Astrocyte (in vitro differentiated cells and primary cell): ENCODE measurements at regions not wholly inside any gene's neighbourhood (a gene's known extent, or its start where the extent isn't known, plus 50 kb on each side); places are given as distances from the start of the nearest gene placed in this dataset.
"Not testable (repeated sequence)": the region's sequence is repeated elsewhere in the genome, so short reads cannot be mapped to it uniquely, and the experiment has no call there.

Source experiments
- DNase-seq: peaks from one replicate; pipeline ENCODE4 v3.0.0-alpha.2; 2010; ENCODE audit warnings: low read depth
- FAIRE-seq: peaks from 2 replicates; lab custom pipeline; 2011; peaks lifted over from hg19 to GRCh38; lab: Jason Lieb, UNC
- H2AFZ ChIP-seq: 2 replicates; pipeline ENCODE4 v1.6.0; 2012; ENCODE audit warnings: low read depth, low read length, inconsistent platforms
- H3K27ac ChIP-seq: 2 replicates; pipeline ENCODE4 v1.5.1; 2011; ENCODE audit warnings: low read depth, low read length, inconsistent platforms
- H3K27me3 ChIP-seq: 2 replicates; pipeline ENCODE4 v1.6.0; 2011; ENCODE audit warnings: low read length, inconsistent platforms; ENCODE audit not compliant: insufficient read depth
- H3K36me3 ChIP-seq: 2 replicates; pipeline ENCODE4 v1.5.1; 2011; ENCODE audit warnings: low read length, inconsistent platforms; ENCODE audit not compliant: insufficient read depth
- H3K4me1 ChIP-seq: 2 replicates; pipeline ENCODE4 v1.5.1; 2011; ENCODE audit warnings: low read length, inconsistent platforms; ENCODE audit not compliant: insufficient read depth
- H3K4me2 ChIP-seq: 2 replicates; pipeline ENCODE4 v1.6.0; 2012; ENCODE audit warnings: low read length, inconsistent platforms
- H3K4me3 ChIP-seq: 2 replicates; pipeline ENCODE4 v1.5.1; 2011; ENCODE audit warnings: low read depth, mild to moderate bottlenecking, low read length, inconsistent platforms; ENCODE audit not compliant: insufficient read depth
- H3K79me2 ChIP-seq: 2 replicates; pipeline ENCODE4 v1.6.0; 2012; ENCODE audit warnings: mild to moderate bottlenecking, low read length, inconsistent platforms; ENCODE audit not compliant: insufficient read depth
- H3K9ac ChIP-seq: 2 replicates; pipeline ENCODE4 v1.6.0; 2012; ENCODE audit warnings: mild to moderate bottlenecking, low read length, inconsistent platforms
- H3K9me3 ChIP-seq: 2 replicates; pipeline ENCODE4 v1.5.1; 2012; ENCODE audit warnings: low read depth, mild to moderate bottlenecking, low read length, inconsistent platforms; ENCODE audit not compliant: insufficient read depth
- H4K20me1 ChIP-seq: 2 replicates; pipeline ENCODE4 v1.6.0; 2012; ENCODE audit warnings: low read length, inconsistent platforms; ENCODE audit not compliant: insufficient read depth
- H3K27ac Mint-ChIP-seq: one replicate; pipeline ENCODE4 v1.8.0; 2021; ENCODE audit warnings: mild to moderate bottlenecking, mixed read lengths; ENCODE audit not compliant: unreplicated experiment
- H3K27me3 Mint-ChIP-seq: one replicate; pipeline ENCODE4 v1.8.0; 2021; ENCODE audit warnings: low read depth, mixed read lengths; ENCODE audit not compliant: unreplicated experiment
- H3K36me3 Mint-ChIP-seq: one replicate; pipeline ENCODE4 v1.8.0; 2021; ENCODE audit warnings: low read depth, mixed read lengths; ENCODE audit not compliant: unreplicated experiment
- H3K4me1 Mint-ChIP-seq: one replicate; pipeline ENCODE4 v1.8.0; 2021; ENCODE audit warnings: low read depth, mixed read lengths; ENCODE audit not compliant: unreplicated experiment
- H3K4me3 Mint-ChIP-seq: one replicate; pipeline ENCODE4 v1.8.0; 2021; ENCODE audit warnings: mild to moderate bottlenecking, moderate library complexity, mixed read lengths; ENCODE audit not compliant: unreplicated experiment
- H3K9me3 Mint-ChIP-seq: one replicate; pipeline ENCODE4 v1.8.0; 2021; ENCODE audit warnings: mild to moderate bottlenecking, mixed read lengths; ENCODE audit not compliant: unreplicated experiment
- CTCF ChIP-seq: IDR thresholded peaks from 2 replicates; pipeline ENCODE4 v1.5.1; 2011; ENCODE audit warnings: low read depth, mild to moderate bottlenecking, inconsistent platforms, low read length, moderate library complexity; ENCODE audit not compliant: insufficient read depth
- EZH2 ChIP-seq: IDR thresholded peaks from 2 replicates; pipeline ENCODE4 v1.6.1; 2012; ENCODE audit warnings: mild to moderate bottlenecking, low read length, inconsistent platforms; ENCODE audit not compliant: insufficient read depth

- peak; percentile 15 for DNase-seq
- Histone ChIP-seq H3K27ac (no peak overlapping the region), H3K9ac (no peak overlapping the region), H3K36me3 (no peaks in the 10 kb centered on the region), H4K20me1 (no peaks in the 10 kb centered on the region), H3K4me3 (no peak overlapping the region), H3K79me2 (no peaks in the 10 kb centered on the region), H3K4me2 (no peak overlapping the region), H3K9me3 (no peaks in the 10 kb centered on the region), H2AFZ (no peak overlapping the region), H3K27me3 (peaks cover 3% of the 10 kb centered on the region), H3K4me1 (no peaks in the 10 kb centered on the region)
- H3K9me3 Mint-ChIP-seq: peaks cover 5% of the 10 kb centered on the region
- no peak overlapping the region for H3K27ac Mint-ChIP-seq
- no peak overlapping the region for H3K4me3 Mint-ChIP-seq
- no peak for TF ChIP-seq CTCF
- no peak for TF ChIP-seq EZH2
- H3K36me3 Mint-ChIP-seq: no peaks in the 10 kb centered on the region
- FAIRE-seq: no peak
- H3K4me1 Mint-ChIP-seq: peaks cover 9% of the 10 kb centered on the region
- H3K27me3 Mint-ChIP-seq: peaks cover 2% of the 10 kb centered on the region
Observed at GRCh38 chr2:61727746-61728145, 126.1 kb downstream of the FAM161A start.

GRCh38 chr2:61726456-61727209, 127.2 kb downstream of the FAM161A start:
- H3K27ac ChIP-seq: no peak overlapping the region
- DNase-seq (no peak), FAIRE-seq (no peak)
- H2AFZ ChIP-seq: no peak overlapping the region
- no peaks in the 10 kb centered on the region for H3K4me1 ChIP-seq
- no peak overlapping the region for H3K4me3 ChIP-seq
- no peaks in the 10 kb centered on the region for H3K9me3 ChIP-seq
- Mint-ChIP-seq H3K27ac (peak overlapping the region; percentile 8), H3K36me3 (no peaks in the 10 kb centered on the region), H3K4me3 (no peak overlapping the region), H3K4me1 (peaks cover 9% of the 10 kb centered on the region), H3K9me3 (peaks cover 5% of the 10 kb centered on the region), H3K27me3 (peaks cover 2% of the 10 kb centered on the region)
- H3K79me2 ChIP-seq: no peaks in the 10 kb centered on the region
- no peak for TF ChIP-seq CTCF
- no peak for TF ChIP-seq EZH2
- H3K36me3 ChIP-seq: no peaks in the 10 kb centered on the region
- H3K27me3 ChIP-seq: peaks cover 3% of the 10 kb centered on the region
- no peak overlapping the region for H3K9ac ChIP-seq
- H3K4me2 ChIP-seq: no peak overlapping the region
- no peaks in the 10 kb centered on the region for H4K20me1 ChIP-seq

GRCh38 chr2:61723364-61723763, 130.5 kb downstream of the FAM161A start:
- H3K79me2 ChIP-seq, H3K9ac ChIP-seq, H3K27me3 Mint-ChIP-seq, H3K9me3 Mint-ChIP-seq, H3K4me3 Mint-ChIP-seq, H2AFZ ChIP-seq, H3K36me3 Mint-ChIP-seq, H3K27ac Mint-ChIP-seq, H3K27me3 ChIP-seq, H3K9me3 ChIP-seq, H4K20me1 ChIP-seq, H3K4me1 ChIP-seq, DNase-seq, H3K4me3 ChIP-seq, H3K4me1 Mint-ChIP-seq, H3K4me2 ChIP-seq, H3K27ac ChIP-seq, FAIRE-seq, H3K36me3 ChIP-seq: not testable (repeated sequence)
